Effector CD4-positive, alpha-beta T cell (primary cell): ENCODE measurements at regions not wholly inside any gene's neighbourhood (a gene's known extent, or its start where the extent isn't known, plus 50 kb on each side); places are given as distances from the start of the nearest gene placed in this dataset.

Source experiments
- DNase-seq: peaks from one replicate; pipeline ENCODE4 v3.0.0-alpha.2; 2020

GRCh38 chr22:27378311-27378800 is 423.2 kb downstream of the MN1 start:
- no peak for DNase-seq

GRCh38 chr22:27378995-27379394 is 422.6 kb downstream of the MN1 start:
- no peak for DNase-seq

GRCh38 chr22:27380855-27381254 is 420.7 kb downstream of the MN1 start:
- DNase-seq: no peak

- no peak for DNase-seq
Measured at GRCh38 chr22:27381552-27381951, 420.0 kb downstream of the MN1 start.

GRCh38 chr22:27381960-27382742 is 419.4 kb downstream of the MN1 start:
- DNase-seq: no peak

GRCh38 chr22:27382947-27383346 is 418.6 kb downstream of the MN1 start:
- no peak for DNase-seq

DNA sequence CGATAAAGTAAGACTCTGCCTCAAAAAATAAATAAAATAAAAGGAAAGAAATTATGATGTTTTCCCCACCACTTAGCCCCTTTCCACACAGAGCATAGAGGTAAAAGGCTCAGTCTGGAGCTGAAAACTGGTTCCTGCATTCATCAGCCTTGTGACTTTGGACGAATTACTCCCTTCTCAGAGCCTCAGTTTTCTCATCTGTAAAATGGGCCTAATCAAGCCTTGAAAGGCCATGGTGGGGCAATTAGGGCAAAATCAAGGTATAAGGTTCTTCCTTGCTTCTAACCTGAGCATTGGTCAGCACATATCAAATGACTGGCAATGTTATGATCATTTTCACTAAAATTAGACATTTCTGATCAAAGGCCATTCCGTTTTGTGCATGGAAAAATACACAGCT is 417.7 kb downstream of the MN1 start:
- no peak for DNase-seq

- no peak for DNase-seq
Measured at GRCh38 chr22:27385261-27385998, 416.1 kb downstream of the MN1 start.

- no peak for DNase-seq
Measured at GRCh38 chr22:27386186-27386585, 415.4 kb downstream of the MN1 start.

DNA sequence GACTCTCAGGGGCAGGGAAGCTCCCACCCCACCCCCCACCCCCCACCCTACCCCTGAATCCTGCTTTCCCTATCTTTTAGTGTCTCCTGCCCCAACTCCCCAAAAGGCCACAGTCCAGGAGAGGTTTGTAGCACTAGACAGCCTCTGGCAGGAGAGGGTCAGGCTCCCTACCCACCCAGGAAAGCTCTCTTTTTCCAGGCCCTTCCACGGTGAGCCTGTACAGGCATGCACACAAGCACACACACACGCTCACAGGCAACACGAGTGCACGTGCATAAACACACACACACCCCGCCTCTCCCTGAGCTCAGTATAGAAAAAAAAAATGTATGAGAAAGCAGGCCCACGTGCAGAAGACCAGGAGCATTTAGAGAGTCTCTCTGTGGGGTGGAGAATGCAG is 414.0 kb downstream of the MN1 start:
- no peak for DNase-seq

DNA sequence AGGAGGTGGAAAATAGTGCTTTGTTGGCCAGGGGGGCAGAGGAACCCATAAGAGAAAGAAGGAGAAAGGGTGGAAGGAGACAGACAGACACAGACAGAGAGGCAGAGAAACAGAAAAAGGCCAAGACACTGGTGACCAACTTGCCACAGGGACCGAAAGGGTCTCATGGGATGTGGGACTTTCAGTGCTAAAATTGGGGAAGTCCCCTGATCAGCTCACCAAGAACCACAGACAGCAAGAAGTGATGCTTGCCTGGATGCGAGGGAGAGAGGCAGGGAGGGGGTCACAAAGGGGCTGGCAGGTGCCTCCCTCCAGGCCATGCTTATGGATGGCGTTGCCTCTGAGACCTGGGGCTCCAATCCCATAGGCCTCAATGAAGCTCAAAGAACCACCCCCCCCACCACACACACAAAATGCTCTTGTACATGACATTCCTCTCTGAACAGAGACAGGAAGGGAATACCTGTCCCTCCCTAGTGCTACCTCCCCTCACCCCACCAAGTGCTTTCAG is 413.4 kb downstream of the MN1 start:
- no peak for DNase-seq

DNA sequence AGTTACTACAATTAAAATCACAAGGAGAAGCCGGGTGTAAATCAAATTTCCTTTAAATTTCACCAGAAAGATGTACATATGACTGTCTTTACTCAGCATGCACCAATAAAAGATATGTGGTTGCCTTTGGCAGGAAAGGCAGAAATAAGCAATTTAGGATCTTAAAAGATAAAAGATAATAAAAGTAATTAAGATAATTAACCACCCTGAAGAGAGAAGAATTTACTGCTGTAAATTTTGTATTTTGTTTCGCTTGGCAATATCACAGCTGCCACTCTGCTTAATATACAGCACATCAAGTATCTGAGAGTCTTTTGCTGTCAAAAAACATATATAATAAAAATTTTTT is 411.9 kb downstream of the MN1 start:
- no peak for DNase-seq

DNA sequence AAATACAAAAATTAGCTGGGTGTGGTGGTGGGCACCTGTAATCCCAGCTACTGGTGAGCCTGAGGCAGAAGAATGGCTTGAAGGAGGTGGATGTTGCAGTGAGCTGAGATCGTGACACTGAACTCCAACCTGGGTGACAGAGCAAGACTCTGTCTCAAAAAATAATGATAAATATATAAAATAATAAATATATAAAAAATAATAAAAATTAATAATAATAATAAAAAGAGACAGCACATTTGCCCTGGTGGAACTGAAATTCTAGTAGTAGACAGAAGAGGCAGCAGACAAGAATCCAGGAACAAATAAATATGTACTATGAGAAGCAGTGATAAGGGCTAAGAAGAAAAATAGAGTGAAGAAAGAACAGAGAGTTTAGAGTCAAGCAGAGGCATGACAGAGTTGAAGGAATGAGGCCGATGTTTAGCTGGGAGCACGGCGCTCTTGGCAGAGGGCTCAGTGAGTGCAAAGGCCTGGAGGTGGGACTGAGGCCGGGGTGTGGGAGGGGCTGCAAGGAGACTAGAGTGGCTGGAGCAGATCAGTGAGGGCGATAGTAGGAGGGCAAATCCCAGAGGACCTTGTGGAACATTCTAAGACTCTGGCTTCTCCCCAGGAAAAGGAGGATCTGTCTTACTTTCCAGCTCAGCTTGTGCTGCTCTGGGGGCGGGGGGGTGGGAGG is 410.3 kb downstream of the MN1 start:
- DNase-seq: no peak

GRCh38 chr22:27393371-27393770 is 408.2 kb downstream of the MN1 start:
- no peak for DNase-seq

DNA sequence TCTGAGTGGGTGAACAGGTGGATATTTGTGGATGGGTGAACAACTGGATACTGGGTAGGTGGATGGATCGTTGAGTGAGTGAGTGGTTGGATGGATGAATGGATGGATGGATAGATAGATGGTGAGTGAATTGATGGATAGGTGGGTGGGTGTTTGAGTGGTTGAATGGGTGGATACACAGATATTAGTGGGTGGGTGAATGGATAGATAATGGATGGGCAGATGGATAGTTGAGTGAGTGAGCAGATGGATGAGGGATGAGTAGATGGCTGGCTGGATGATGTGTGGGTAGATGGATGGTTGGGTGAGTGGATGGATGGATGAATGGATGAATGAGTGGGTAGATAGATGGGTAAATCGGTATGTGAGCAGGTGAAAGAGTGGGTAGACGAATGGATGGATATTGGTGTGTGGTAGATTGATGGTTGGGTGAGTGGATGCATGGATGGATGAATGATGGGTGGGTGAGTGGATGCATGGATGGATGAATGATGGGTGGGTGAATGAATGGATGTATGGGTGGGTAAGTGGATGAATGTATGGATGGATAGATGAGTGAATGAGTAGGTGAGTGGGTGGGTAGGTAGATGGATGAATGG is 406.7 kb downstream of the MN1 start:
- no peak for DNase-seq

GRCh38 chr22:27397036-27397953 is 404.3 kb downstream of the MN1 start:
- no peak for DNase-seq

DNA sequence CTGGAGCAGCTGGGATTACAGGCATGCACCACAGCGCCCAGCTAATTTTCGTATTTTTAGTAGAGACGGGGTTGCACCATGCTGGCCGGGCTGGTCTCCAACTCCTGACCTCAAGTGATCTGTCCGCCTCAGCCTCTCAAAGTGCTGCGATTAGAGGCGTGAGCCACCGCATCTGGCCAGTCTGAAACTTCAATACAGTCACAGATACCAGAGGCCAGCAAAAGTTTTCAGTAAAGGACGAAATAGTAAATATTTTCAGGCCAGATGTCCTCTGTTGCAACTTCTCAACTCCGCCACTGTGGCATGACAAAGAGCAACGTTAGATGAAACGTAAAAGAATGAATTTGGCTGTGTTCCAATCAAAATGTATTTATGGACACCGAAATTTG is 403.6 kb downstream of the MN1 start:
- DNase-seq: no peak

- DNase-seq: no peak
Measured at GRCh38 chr22:27399161-27399560, 402.4 kb downstream of the MN1 start.

DNA sequence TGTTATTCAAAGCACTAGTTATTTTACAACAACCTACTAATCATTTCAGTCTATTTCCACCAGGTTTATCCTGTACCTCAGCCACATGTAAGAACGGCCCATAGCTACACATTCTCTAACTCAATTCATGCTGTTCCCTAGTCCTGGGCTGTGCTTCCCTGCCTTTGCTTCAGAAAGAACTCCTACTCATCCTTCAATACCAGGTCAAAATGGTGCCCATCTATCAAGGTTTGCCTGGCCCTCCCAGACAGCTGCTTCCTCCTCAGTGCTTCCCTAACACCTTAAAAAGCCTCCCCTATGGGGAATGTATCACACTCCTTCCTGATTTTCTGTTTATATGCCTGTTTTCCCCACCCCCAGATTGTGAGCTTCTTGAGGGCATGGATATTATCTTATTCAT is 400.7 kb downstream of the MN1 start:
- DNase-seq: no peak

- DNase-seq: no peak
Measured at GRCh38 chr22:27401321-27401720, 400.2 kb downstream of the MN1 start.

- DNase-seq: no peak
Measured at GRCh38 chr22:27404441-27404840, 397.1 kb downstream of the MN1 start.
